ENCODE measurements at regions not wholly inside any gene's neighbourhood (a gene's known extent, or its start where the extent isn't known, plus 50 kb on each side); places are given as distances from the start of the nearest gene placed in this dataset.

DNA sequence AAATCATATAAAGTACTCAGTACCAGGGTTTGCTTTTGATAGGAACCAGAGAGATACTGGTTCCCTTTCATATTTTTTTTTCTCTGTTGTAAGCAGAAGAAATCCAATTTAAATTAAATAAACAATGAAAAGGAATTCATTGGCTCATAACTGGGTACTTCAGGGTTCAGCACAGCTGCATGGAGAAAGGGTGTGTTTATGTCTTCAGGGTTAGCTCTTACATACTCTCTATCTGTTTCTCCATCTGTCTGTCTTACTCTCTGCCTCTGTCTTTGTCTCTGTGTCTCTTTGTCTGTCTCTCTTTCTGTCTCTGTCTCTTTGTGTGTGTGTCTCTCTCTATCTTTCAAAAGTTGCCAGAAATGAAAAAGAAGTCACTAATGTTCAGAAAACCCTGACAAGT lies 345.9 kb downstream of the MSX2 start:
- TF ChIP-seq, protein P1, sequence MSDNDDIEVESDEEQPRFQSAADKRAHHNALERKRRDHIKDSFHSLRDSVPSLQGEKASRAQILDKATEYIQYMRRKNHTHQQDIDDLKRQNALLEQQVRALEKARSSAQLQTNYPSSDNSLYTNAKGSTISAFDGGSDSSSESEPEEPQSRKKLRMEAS (IDR thresholded peaks at IDR 0.05; ENCODE audit: low read depth), result no peak
- TF ChIP-seq, protein P2, sequence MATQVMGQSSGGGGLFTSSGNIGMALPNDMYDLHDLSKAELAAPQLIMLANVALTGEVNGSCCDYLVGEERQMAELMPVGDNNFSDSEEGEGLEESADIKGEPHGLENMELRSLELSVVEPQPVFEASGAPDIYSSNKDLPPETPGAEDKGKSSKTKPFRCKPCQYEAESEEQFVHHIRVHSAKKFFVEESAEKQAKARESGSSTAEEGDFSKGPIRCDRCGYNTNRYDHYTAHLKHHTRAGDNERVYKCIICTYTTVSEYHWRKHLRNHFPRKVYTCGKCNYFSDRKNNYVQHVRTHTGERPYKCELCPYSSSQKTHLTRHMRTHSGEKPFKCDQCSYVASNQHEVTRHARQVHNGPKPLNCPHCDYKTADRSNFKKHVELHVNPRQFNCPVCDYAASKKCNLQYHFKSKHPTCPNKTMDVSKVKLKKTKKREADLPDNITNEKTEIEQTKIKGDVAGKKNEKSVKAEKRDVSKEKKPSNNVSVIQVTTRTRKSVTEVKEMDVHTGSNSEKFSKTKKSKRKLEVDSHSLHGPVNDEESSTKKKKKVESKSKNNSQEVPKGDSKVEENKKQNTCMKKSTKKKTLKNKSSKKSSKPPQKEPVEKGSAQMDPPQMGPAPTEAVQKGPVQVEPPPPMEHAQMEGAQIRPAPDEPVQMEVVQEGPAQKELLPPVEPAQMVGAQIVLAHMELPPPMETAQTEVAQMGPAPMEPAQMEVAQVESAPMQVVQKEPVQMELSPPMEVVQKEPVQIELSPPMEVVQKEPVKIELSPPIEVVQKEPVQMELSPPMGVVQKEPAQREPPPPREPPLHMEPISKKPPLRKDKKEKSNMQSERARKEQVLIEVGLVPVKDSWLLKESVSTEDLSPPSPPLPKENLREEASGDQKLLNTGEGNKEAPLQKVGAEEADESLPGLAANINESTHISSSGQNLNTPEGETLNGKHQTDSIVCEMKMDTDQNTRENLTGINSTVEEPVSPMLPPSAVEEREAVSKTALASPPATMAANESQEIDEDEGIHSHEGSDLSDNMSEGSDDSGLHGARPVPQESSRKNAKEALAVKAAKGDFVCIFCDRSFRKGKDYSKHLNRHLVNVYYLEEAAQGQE (IDR thresholded peaks at IDR 0.05; ENCODE audit: low read depth, low read length), result no peak

Measured in SK-N-SH (cell line).